ENCODE measurements at regions not wholly inside any gene's neighbourhood (a gene's known extent, or its start where the extent isn't known, plus 50 kb on each side); places are given as distances from the start of the nearest gene placed in this dataset.

GRCh38 chr13:76690611-76691010 lies 195.6 kb downstream of the KCTD12 start:
- no peak overlapping the region for H3K4me3 ChIP-seq
- H3K4me1 ChIP-seq: peaks cover 0 to 18% (median 7%) of the 10 kb centered on the region in 4 donors
- peaks cover 0 to 5% (median 0%) of the 10 kb centered on the region in 4 donors for H3K9me3 ChIP-seq
- intact Hi-C loops (cut with DNase I): no loop called here
- H3K27me3 ChIP-seq: no peaks in the 10 kb centered on the region
- no peak for DNase-seq (ENCODE audit: extremely low spot score)
- H3K36me3 ChIP-seq: no peaks in the 10 kb centered on the region
- no peak overlapping the region for H3K27ac ChIP-seq (replicated peaks in 1 of 4)
- WGBS: 49% methylated on average over 2 of the region's 2 CpGs
- TF ChIP-seq CTCF (IDR thresholded peaks at IDR 0.05): no peak
- TF ChIP-seq POLR2AphosphoS5 (IDR thresholded peaks at IDR 0.05): no peak
- no peak for TF ChIP-seq POLR2A (IDR thresholded peaks at IDR 0.05; ENCODE audit: low read depth)

DNA sequence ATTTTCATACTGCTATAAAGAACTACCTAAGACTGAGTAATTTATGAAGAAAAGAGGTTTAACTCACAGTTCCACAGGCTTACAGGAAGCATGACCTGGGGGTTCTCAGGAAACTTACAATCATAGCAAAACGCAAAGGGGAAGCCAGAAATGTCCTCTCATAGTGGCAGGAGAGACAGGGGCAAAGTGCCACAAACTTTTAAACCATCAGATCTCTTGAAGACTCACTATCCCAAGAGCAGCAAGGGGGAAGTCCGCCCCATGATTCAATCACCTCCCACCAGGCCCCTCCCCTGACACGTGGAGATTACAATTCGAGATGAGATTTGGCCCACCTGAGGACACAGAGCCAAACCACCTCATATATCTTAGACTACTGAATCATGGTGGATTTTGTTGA lies 198.7 kb downstream of the KCTD12 start:
- no peak overlapping the region for H3K4me3 ChIP-seq
- intact Hi-C loops (cut with DNase I): no loop called here
- H3K27me3 ChIP-seq: no peaks in the 10 kb centered on the region
- TF ChIP-seq POLR2A (IDR thresholded peaks at IDR 0.05; ENCODE audit: low read depth) (no peak), POLR2AphosphoS5 (IDR thresholded peaks at IDR 0.05) (no peak), EP300 (IDR thresholded peaks at IDR 0.05) (no peak), CTCF (IDR thresholded peaks at IDR 0.05) (no peak)
- H3K27ac ChIP-seq (replicated peaks in 1 of 4): no peak overlapping the region
- 72% methylated on average over 4 of the region's 4 CpGs for WGBS
- no peak for DNase-seq (ENCODE audit: extremely low spot score)
- no peaks in the 10 kb centered on the region for H3K36me3 ChIP-seq
- H3K9me3 ChIP-seq: peaks cover 0 to 5% (median 0%) of the 10 kb centered on the region in 4 donors
- H3K4me1 ChIP-seq: peaks cover 0 to 46% (median 32%) of the 10 kb centered on the region in 4 donors

GRCh38 chr13:76685938-76686337 lies 200.3 kb downstream of the KCTD12 start:
- H3K4me3 ChIP-seq: no peak overlapping the region
- H3K4me1 ChIP-seq: peaks cover 0 to 45% (median 32%) of the 10 kb centered on the region in 4 donors
- H3K36me3 ChIP-seq: no peaks in the 10 kb centered on the region
- intact Hi-C loops (cut with DNase I): no loop called here
- no peak overlapping the region for H3K27ac ChIP-seq (replicated peaks in 1 of 4)
- no peaks in the 10 kb centered on the region for H3K27me3 ChIP-seq
- DNase-seq (ENCODE audit: extremely low spot score): no peak
- TF ChIP-seq POLR2A (IDR thresholded peaks at IDR 0.05; ENCODE audit: low read depth) (no peak), EP300 (IDR thresholded peaks at IDR 0.05) (no peak), CTCF (IDR thresholded peaks at IDR 0.05) (no peak), POLR2AphosphoS5 (IDR thresholded peaks at IDR 0.05) (no peak)
- 88% methylated on average over 5 of the region's 5 CpGs for WGBS
- peaks cover 0 to 5% (median 0%) of the 10 kb centered on the region in 4 donors for H3K9me3 ChIP-seq

DNA sequence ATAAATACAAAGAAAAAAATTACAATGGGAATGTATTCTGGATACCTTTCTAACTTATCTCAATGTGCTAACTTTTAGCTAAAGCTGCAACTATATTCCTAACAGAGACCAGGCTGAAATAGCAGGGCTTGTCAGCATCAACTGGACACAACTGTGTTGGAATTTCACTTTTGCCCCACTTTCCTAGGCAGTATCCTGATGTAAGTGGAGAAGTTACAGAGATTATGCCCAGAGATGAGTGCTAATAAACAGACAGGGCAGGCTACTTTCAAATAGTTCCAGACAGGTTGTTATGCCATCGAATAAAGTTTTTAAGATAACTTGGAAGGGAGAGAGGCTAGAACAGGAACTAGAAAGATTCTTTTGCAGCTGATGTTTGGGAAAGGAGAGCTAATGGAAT lies 201.9 kb downstream of the KCTD12 start:
- no peak for DNase-seq (ENCODE audit: extremely low spot score)
- Histone ChIP-seq H3K27me3 (no peaks in the 10 kb centered on the region), H3K27ac (replicated peaks in 1 of 4) (peak overlapping the region in 3 of 4 donors; percentile 12 to 50 (median 34)), H3K9me3 (peaks cover 0 to 4% (median 0%) of the 10 kb centered on the region in 4 donors), H3K4me1 (peaks cover 0 to 42% (median 32%) of the 10 kb centered on the region in 4 donors), H3K4me3 (no peak overlapping the region), H3K36me3 (no peaks in the 10 kb centered on the region)
- WGBS: 26% methylated on average over 1 of the region's 1 CpG
- TF ChIP-seq POLR2AphosphoS5 (IDR thresholded peaks at IDR 0.05) (peak in 1 of 2 donors; percentile 34), CTCF (IDR thresholded peaks at IDR 0.05) (no peak)
- intact Hi-C loops (cut with DNase I): no loop called here

DNA sequence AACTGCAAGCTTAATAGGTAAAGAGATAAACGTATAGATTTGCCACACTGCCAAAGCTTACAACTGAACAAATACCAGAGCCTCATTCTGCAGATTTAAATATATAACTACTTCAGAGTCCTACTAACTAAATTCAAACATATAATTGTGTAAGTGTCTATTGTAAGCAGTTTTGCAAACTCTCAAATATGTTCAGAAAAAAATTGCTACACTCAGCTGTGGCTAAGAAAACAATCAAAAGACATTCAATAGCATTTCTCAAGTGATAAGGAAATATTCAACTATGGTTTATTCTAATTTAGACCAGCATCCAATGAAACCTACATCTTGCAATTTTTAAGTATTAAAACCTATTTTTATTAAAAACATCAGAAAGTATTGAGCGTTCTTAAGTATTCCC lies 202.4 kb downstream of the KCTD12 start:
- WGBS: 67% methylated on average over 2 of the region's 2 CpGs
- H3K9me3 ChIP-seq: no peaks in the 10 kb centered on the region

More for the DNA sequence above, 202.4 kb downstream of the KCTD12 start:
- Histone ChIP-seq H3K27ac (replicated peaks in 1 of 4) (peak overlapping the region in 3 of 4 donors; percentile 12 to 50 (median 34)), H3K36me3 (no peaks in the 10 kb centered on the region), H3K4me1 (peaks cover 0 to 42% (median 32%) of the 10 kb centered on the region in 4 donors), H3K27me3 (no peaks in the 10 kb centered on the region), H3K4me3 (no peak overlapping the region)
- no peak for DNase-seq (ENCODE audit: extremely low spot score)
- intact Hi-C loops (cut with DNase I): no loop called here
- TF ChIP-seq POLR2A (IDR thresholded peaks at IDR 0.05; ENCODE audit: low read depth) (no peak), CTCF (IDR thresholded peaks at IDR 0.05) (no peak), POLR2AphosphoS5 (IDR thresholded peaks at IDR 0.05) (no peak), EP300 (IDR thresholded peaks at IDR 0.05) (no peak)
